Kidney capillary endothelial cell (primary cell): ENCODE measurements at regions not wholly inside any gene's neighbourhood (a gene's known extent, or its start where the extent isn't known, plus 50 kb on each side); places are given as distances from the start of the nearest gene placed in this dataset.
"Not testable (repeated sequence)": the region's sequence is repeated elsewhere in the genome, so short reads cannot be mapped to it uniquely, and the experiment has no call there.

ENCODE experiments used
- DNase-seq: peaks from one replicate; pipeline ENCODE4 v3.0.0-alpha.2; 2018; ENCODE audit warnings: low spot score

- no peak for DNase-seq
Observed at GRCh38 chrX:114272096-114272686, 311.7 kb upstream of the HTR2C start.

GRCh38 chrX:114270371-114270770 lies 313.5 kb upstream of the HTR2C start:
- DNase-seq, result not testable (repeated sequence)

- DNase-seq, result no peak
Observed at GRCh38 chrX:114268643-114269042, 315.2 kb upstream of the HTR2C start.

GRCh38 chrX:114267142-114267541 lies 316.7 kb upstream of the HTR2C start:
- DNase-seq, result no peak

- no peak for DNase-seq
Observed at GRCh38 chrX:114252186-114252585, 331.7 kb upstream of the HTR2C start.

GRCh38 chrX:114251575-114251974 lies 332.3 kb upstream of the HTR2C start:
- DNase-seq, result no peak

- no peak for DNase-seq
Observed at GRCh38 chrX:114221445-114221844, 362.4 kb upstream of the HTR2C start.

GRCh38 chrX:114210879-114211278 lies 373.0 kb upstream of the HTR2C start:
- DNase-seq, result no peak

- no peak for DNase-seq
Observed at GRCh38 chrX:114201622-114202021, 382.3 kb upstream of the HTR2C start.

GRCh38 chrX:114181195-114181594 lies 402.7 kb upstream of the HTR2C start:
- no peak for DNase-seq

GRCh38 chrX:114178126-114178525 lies 405.8 kb upstream of the HTR2C start:
- DNase-seq, result no peak

GRCh38 chrX:114167276-114167675 lies 416.6 kb upstream of the HTR2C start:
- DNase-seq, result not testable (repeated sequence)

- DNase-seq, result no peak
Observed at GRCh38 chrX:114166601-114167000, 417.3 kb upstream of the HTR2C start.

GRCh38 chrX:114165537-114165936 lies 418.3 kb upstream of the HTR2C start:
- DNase-seq, result no peak

- DNase-seq, result no peak
Observed at GRCh38 chrX:114162068-114162735, 421.7 kb upstream of the HTR2C start.

GRCh38 chrX:114152801-114153200 lies 431.1 kb upstream of the HTR2C start:
- DNase-seq, result no peak

- DNase-seq, result peak; percentile 81
Observed at GRCh38 chrX:114152130-114152529, 431.8 kb upstream of the HTR2C start.

- DNase-seq, result no peak
Observed at GRCh38 chrX:114134465-114134864, 449.4 kb upstream of the HTR2C start.

GRCh38 chrX:114127411-114128025 lies 456.4 kb upstream of the HTR2C start:
- no peak for DNase-seq

GRCh38 chrX:114127005-114127404 lies 456.9 kb upstream of the HTR2C start:
- no peak for DNase-seq

- no peak for DNase-seq
Observed at GRCh38 chrX:114101081-114101480, 482.8 kb upstream of the HTR2C start.

- DNase-seq, result no peak
Observed at GRCh38 chrX:114097866-114098265, 486.0 kb upstream of the HTR2C start.

GRCh38 chrX:114097427-114097826 lies 486.5 kb upstream of the HTR2C start:
- DNase-seq, result no peak

GRCh38 chrX:114095789-114096188 lies 488.1 kb upstream of the HTR2C start:
- no peak for DNase-seq
